Mesodermal cell (in vitro differentiated cells): ENCODE measurements at regions not wholly inside any gene's neighbourhood (a gene's known extent, or its start where the extent isn't known, plus 50 kb on each side); places are given as distances from the start of the nearest gene placed in this dataset.
A peak's percentile ranks its signal among the peaks of the same experiment; 100 is the strongest.

Experiments used
- H3K27ac ChIP-seq: 2 replicates; pipeline ENCODE4 v1.7.0; 2013; ENCODE audit warnings: mild to moderate bottlenecking, low read depth, low read length, moderate library complexity; ENCODE audit not compliant: severe bottlenecking
- H3K36me3 ChIP-seq: 2 replicates; pipeline ENCODE4 v1.7.1; 2013; ENCODE audit warnings: mild to moderate bottlenecking, low read length, moderate library complexity; ENCODE audit not compliant: control insufficient read depth, insufficient read depth
- H3K4me1 ChIP-seq: one replicate; pipeline ENCODE4 v1.7.1; 2013; ENCODE audit warnings: mild to moderate bottlenecking, low read length; ENCODE audit not compliant: insufficient read depth, control insufficient read depth, poor library complexity, severe bottlenecking
- H3K4me3 ChIP-seq: 2 replicates; pipeline ENCODE4 v1.7.0; 2013; ENCODE audit warnings: low read length, control low read depth, mild to moderate bottlenecking; ENCODE audit not compliant: insufficient read depth, poor library complexity, severe bottlenecking; ENCODE audit errors: extremely low read depth
- H3K9me3 ChIP-seq: 2 replicates; pipeline ENCODE4 v1.7.1; 2013; ENCODE audit warnings: mild to moderate bottlenecking, low read length, moderate library complexity; ENCODE audit not compliant: control insufficient read depth
- WGBS, 2 experiments: methylation state at CpG; one replicate each; pipeline ENCODE4 v1.1.5; 2013; ENCODE audit warnings: missing lambda C conversion rate in 2 of 2; ENCODE audit not compliant: insufficient coverage in 2 of 2; 5-methylcytosine and 5-hydroxymethylcytosine counted together

- Histone ChIP-seq H3K27ac (no peak overlapping the region), H3K9me3 (no peaks in the 10 kb centered on the region), H3K4me1 (peaks cover 9% of the 10 kb centered on the region), H3K4me3 (no peak overlapping the region), H3K36me3 (no peaks in the 10 kb centered on the region)
- 75 to 100% methylated on average over 1 of the region's 1 CpG for WGBS, 2 experiments
Observed at GRCh38 chr2:172177996-172178395, 75.3 kb upstream of the DLX2 start.

GRCh38 chr2:172179045-172179701 is 76.5 kb upstream of the DLX2 start:
- Histone ChIP-seq H3K9me3 (no peaks in the 10 kb centered on the region), H3K4me3 (no peak overlapping the region), H3K36me3 (no peaks in the 10 kb centered on the region), H3K27ac (no peak overlapping the region), H3K4me1 (peaks cover 9% of the 10 kb centered on the region)
- WGBS, 2 experiments, result 40% methylated on average over 1 of the region's 4 CpGs; no CpG with 5 or more reads in 1 of the 2 experiments

- H3K9me3 ChIP-seq, result no peaks in the 10 kb centered on the region
- no peaks in the 10 kb centered on the region for H3K36me3 ChIP-seq
- H3K4me1 ChIP-seq, result peaks cover 9% of the 10 kb centered on the region
- WGBS, 2 experiments, result 34 to 39% methylated on average over 3 of the region's 3 CpGs
- peak overlapping the region; percentile 32 for H3K27ac ChIP-seq
- H3K4me3 ChIP-seq, result no peak overlapping the region
Observed at GRCh38 chr2:172181840-172182239, 79.1 kb upstream of the DLX2 start.

- 79 to 85% methylated on average over 3 of the region's 4 CpGs for WGBS, 2 experiments
- Histone ChIP-seq H3K27ac (no peak overlapping the region), H3K4me3 (no peak overlapping the region), H3K9me3 (no peaks in the 10 kb centered on the region), H3K36me3 (no peaks in the 10 kb centered on the region), H3K4me1 (peaks cover 9% of the 10 kb centered on the region)
Observed at GRCh38 chr2:172182624-172183023, 79.9 kb upstream of the DLX2 start.

GRCh38 chr2:172193331-172194089 is 90.8 kb upstream of the DLX2 start:
- Histone ChIP-seq H3K36me3 (no peaks in the 10 kb centered on the region), H3K4me3 (no peak overlapping the region), H3K4me1 (peaks cover 3% of the 10 kb centered on the region), H3K27ac (no peak overlapping the region), H3K9me3 (peaks cover 19% of the 10 kb centered on the region)
- 93% methylated on average over 3 of the region's 6 CpGs; no CpG with 5 or more reads in 1 of the 2 experiments for WGBS, 2 experiments

- no peak overlapping the region for H3K27ac ChIP-seq
- no peaks in the 10 kb centered on the region for H3K36me3 ChIP-seq
- peaks cover 28% of the 10 kb centered on the region for H3K9me3 ChIP-seq
- no peak overlapping the region for H3K4me3 ChIP-seq
- H3K4me1 ChIP-seq, result peaks cover 3% of the 10 kb centered on the region
- 71 to 76% methylated on average over 4 of the region's 6 CpGs for WGBS, 2 experiments
Observed at GRCh38 chr2:172195836-172196376, 93.2 kb upstream of the DLX2 start.

- H3K36me3 ChIP-seq, result no peaks in the 10 kb centered on the region
- H3K4me1 ChIP-seq, result peaks cover 3% of the 10 kb centered on the region
- H3K4me3 ChIP-seq, result no peak overlapping the region
- H3K9me3 ChIP-seq, result peaks cover 28% of the 10 kb centered on the region
- WGBS, 2 experiments, result 87 to 95% methylated on average over 15 to 16 of the region's 17 CpGs
- no peak overlapping the region for H3K27ac ChIP-seq
Observed at GRCh38 chr2:172196768-172197431, 94.2 kb upstream of the DLX2 start.

- no peaks in the 10 kb centered on the region for H3K36me3 ChIP-seq
- H3K4me3 ChIP-seq, result no peak overlapping the region
- 86 to 90% methylated on average over 1 to 2 of the region's 4 CpGs for WGBS, 2 experiments
- peaks cover 3% of the 10 kb centered on the region for H3K4me1 ChIP-seq
- H3K9me3 ChIP-seq, result peaks cover 22% of the 10 kb centered on the region
- no peak overlapping the region for H3K27ac ChIP-seq
Observed at GRCh38 chr2:172198361-172198760, 95.7 kb upstream of the DLX2 start.

- Histone ChIP-seq H3K9me3 (peaks cover 17% of the 10 kb centered on the region), H3K4me3 (no peak overlapping the region), H3K27ac (no peak overlapping the region), H3K36me3 (no peaks in the 10 kb centered on the region), H3K4me1 (peaks cover 3% of the 10 kb centered on the region)
- WGBS, 2 experiments, result no CpG with 5 or more reads among the region's 1 CpG
Observed at GRCh38 chr2:172198908-172199307, 96.2 kb upstream of the DLX2 start.

- H3K4me3 ChIP-seq, result no peak overlapping the region
- peaks cover 3% of the 10 kb centered on the region for H3K4me1 ChIP-seq
- no peak overlapping the region for H3K27ac ChIP-seq
- no CpG with 5 or more reads among the region's 2 CpGs for WGBS, 2 experiments
- H3K36me3 ChIP-seq, result no peaks in the 10 kb centered on the region
- peaks cover 8% of the 10 kb centered on the region for H3K9me3 ChIP-seq
Observed at GRCh38 chr2:172200495-172201085, 97.9 kb upstream of the DLX2 start.
